HepG2 (cell line): ENCODE measurements at regions not wholly inside any gene's neighbourhood (a gene's known extent, or its start where the extent isn't known, plus 50 kb on each side); places are given as distances from the start of the nearest gene placed in this dataset.

Source experiments
- ARNT2 ChIP-seq: sonication (generic); formaldehyde crosslinking; IDR thresholded peaks from 2 replicates; pipeline ENCODE4 v1.8.0; 2022; ENCODE audit warnings: mild to moderate bottlenecking, low read depth, missing genetic modification reagents, moderate library complexity
- CC2D1A ChIP-seq: sonication (generic); formaldehyde crosslinking; IDR thresholded peaks from 2 replicates; pipeline ENCODE4 v1.8.1; 2023; ENCODE audit warnings: mild to moderate bottlenecking, missing genetic modification reagents
- ETV5 ChIP-seq: IDR thresholded peaks from 2 replicates; pipeline ENCODE4 v1.6.1; 2018; ENCODE audit warnings: missing biosample characterization, missing genetic modification reagents, inconsistent platforms, borderline replicate concordance
- HNF4G ChIP-seq, 2 experiments: sonication (generic) in 1 of 2; formaldehyde crosslinking in 1 of 2; IDR thresholded peaks; 2 replicates each; pipeline versions ENCODE4 v1.4.0 to v1.6.1; 2011 to 2020; ENCODE audit warnings: borderline replicate concordance in 2 of 2, low read depth in 2 of 2, mild to moderate bottlenecking in 2 of 2, low read length in 1 of 2, missing genetic modification reagents in 1 of 2, moderate library complexity in 1 of 2
- HOXA3 ChIP-seq: sonication (generic); formaldehyde crosslinking; IDR thresholded peaks from 2 replicates; pipeline ENCODE4 v1.5.0; 2020; ENCODE audit warnings: missing genetic modification reagents
- MAFK ChIP-seq, 2 experiments: IDR thresholded peaks in 1 of 2; conservative IDR thresholded peaks in 1 of 2; 2 replicates each; pipeline ENCODE4 v1.6.1; 2011; ENCODE audit warnings: improper control_type of control experiment in 2 of 2, low read length in 2 of 2
- NCOA2 ChIP-seq: sonication (generic); formaldehyde crosslinking; IDR thresholded peaks from 2 replicates; pipeline ENCODE4 v1.8.0; 2022; ENCODE audit warnings: inconsistent platforms
- NCOR1 ChIP-seq: fragments of 200-600 bp; sonication (generic); IDR thresholded peaks from 2 replicates; pipeline ENCODE4 v1.7.0; 2017; ENCODE audit warnings: antibody characterized with exemption, low read length, borderline replicate concordance
- NFYB ChIP-seq: sonication (generic); formaldehyde crosslinking; IDR thresholded peaks from 2 replicates; pipeline ENCODE4 v1.4.0; 2020; ENCODE audit warnings: missing genetic modification reagents
- NFYC ChIP-seq: IDR thresholded peaks from 2 replicates; pipeline ENCODE4 v1.6.1; 2016; ENCODE audit warnings: missing genetic modification reagents, missing compliant biosample characterization
- PITX1 ChIP-seq: sonication (generic); formaldehyde crosslinking; IDR thresholded peaks from 2 replicates; pipeline ENCODE4 v1.5.1; 2020; ENCODE audit warnings: mild to moderate bottlenecking, missing genetic modification reagents
- RFX5 ChIP-seq: IDR thresholded peaks from 2 replicates; pipeline ENCODE4 v1.6.1; 2011; ENCODE audit warnings: low read depth, low read length, improper control_type of control experiment
- SKI ChIP-seq: fragments of 450-650 bp; IDR thresholded peaks from one replicate; pipeline ENCODE4 v1.6.1; 2018; ENCODE audit warnings: mild to moderate bottlenecking; ENCODE audit not compliant: partially characterized antibody
- THAP11 ChIP-seq: IDR thresholded peaks from 2 replicates; pipeline ENCODE4 v1.6.1; 2016; ENCODE audit warnings: missing biosample characterization, missing genetic modification reagents
- ZFP36L2 ChIP-seq: sonication (generic); formaldehyde crosslinking; IDR thresholded peaks from 2 replicates; pipeline ENCODE4 v1.4.0; 2020; ENCODE audit warnings: missing genetic modification reagents
- ZNF292 ChIP-seq: sonication (generic); formaldehyde crosslinking; IDR thresholded peaks from 2 replicates; pipeline ENCODE4 v1.8.1; 2022; ENCODE audit warnings: mild to moderate bottlenecking, low read depth, missing genetic modification reagents, borderline replicate concordance
- ZNF782 ChIP-seq: sonication (generic); formaldehyde crosslinking; IDR thresholded peaks from 2 replicates; pipeline ENCODE4 v1.4.0; 2020; ENCODE audit warnings: missing genetic modification reagents, mild to moderate bottlenecking, borderline replicate concordance
- TF ChIP-seq, protein P1 (sequence below): sonication (generic); formaldehyde crosslinking; IDR thresholded peaks from 2 replicates; pipeline ENCODE4 v1.9.0; 2022; ENCODE audit warnings: missing genetic modification reagents, mild to moderate bottlenecking, borderline replicate concordance
- TF ChIP-seq, protein P2 (sequence below): IDR thresholded peaks from 2 replicates; pipeline ENCODE4 v1.6.1; 2016; ENCODE audit warnings: low read depth, borderline replicate concordance
- TF ChIP-seq, protein P3 (sequence below): sonication (generic); formaldehyde crosslinking; IDR thresholded peaks from 2 replicates; pipeline ENCODE4 v1.4.0; 2020; ENCODE audit warnings: missing genetic modification reagents, borderline replicate concordance
- TF ChIP-seq, protein P4 (sequence below), 2 experiments: sonication (generic) in 1 of 2; formaldehyde crosslinking in 1 of 2; IDR thresholded peaks; 2 replicates each; pipeline versions ENCODE4 v1.4.0 to v1.6.1; 2018 to 2020; ENCODE audit warnings: missing genetic modification reagents in 2 of 2, borderline replicate concordance in 1 of 2, low read depth in 1 of 2, mild to moderate bottlenecking in 1 of 2, missing biosample characterization in 1 of 2

DNA sequence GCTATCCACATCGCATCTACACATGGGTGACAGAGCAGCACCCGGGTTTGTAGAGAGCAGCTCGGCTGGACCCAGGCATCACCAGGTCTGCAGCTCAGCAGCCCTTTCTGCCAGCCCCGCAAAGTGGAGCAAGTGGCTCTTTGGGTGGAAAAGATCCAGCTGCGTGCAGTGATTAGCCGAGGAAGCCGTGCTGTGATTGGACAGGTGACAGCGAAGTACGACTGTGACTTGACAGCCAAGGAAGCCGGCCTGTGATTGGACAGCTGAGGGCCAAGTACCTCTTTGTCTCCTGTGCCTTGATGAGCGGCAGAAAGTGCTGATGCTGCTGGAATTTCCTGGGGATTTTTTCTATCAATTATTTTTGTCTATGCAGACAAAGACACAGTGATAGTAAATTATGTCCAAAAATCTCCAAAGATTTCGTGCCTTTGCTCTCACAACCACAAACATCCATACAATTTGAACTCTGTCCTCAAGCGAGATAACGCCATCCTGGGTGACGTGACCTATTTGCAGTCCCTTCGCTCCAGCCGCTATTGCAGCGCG, 62.3 kb upstream of the GPR31 start (continued):
- TF ChIP-seq MAFK (conservative IDR thresholded peaks at IDR 0.05 in 1 of 2, IDR thresholded peaks at IDR 0.05 in 1 of 2; ENCODE audit: low read length in 2 of 2): peak; percentile 99 to 100
- TF ChIP-seq, protein P1, sequence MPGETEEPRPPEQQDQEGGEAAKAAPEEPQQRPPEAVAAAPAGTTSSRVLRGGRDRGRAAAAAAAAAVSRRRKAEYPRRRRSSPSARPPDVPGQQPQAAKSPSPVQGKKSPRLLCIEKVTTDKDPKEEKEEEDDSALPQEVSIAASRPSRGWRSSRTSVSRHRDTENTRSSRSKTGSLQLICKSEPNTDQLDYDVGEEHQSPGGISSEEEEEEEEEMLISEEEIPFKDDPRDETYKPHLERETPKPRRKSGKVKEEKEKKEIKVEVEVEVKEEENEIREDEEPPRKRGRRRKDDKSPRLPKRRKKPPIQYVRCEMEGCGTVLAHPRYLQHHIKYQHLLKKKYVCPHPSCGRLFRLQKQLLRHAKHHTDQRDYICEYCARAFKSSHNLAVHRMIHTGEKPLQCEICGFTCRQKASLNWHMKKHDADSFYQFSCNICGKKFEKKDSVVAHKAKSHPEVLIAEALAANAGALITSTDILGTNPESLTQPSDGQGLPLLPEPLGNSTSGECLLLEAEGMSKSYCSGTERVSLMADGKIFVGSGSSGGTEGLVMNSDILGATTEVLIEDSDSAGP (CRISPR knock-in tag): peak; percentile 49; the same call in 1 of the 2 replicates
- TF ChIP-seq SKI: peak; percentile 44
- no peak for TF ChIP-seq ZFP36L2 (CRISPR knock-in tag)
- no peak for TF ChIP-seq ARNT2 (CRISPR knock-in tag)
- TF ChIP-seq NCOR1: peak; percentile 50; the same call in 1 of the 2 replicates
- TF ChIP-seq, protein P2, sequence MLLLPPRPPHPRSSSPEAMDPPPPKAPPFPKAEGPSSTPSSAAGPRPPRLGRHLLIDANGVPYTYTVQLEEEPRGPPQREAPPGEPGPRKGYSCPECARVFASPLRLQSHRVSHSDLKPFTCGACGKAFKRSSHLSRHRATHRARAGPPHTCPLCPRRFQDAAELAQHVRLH (CRISPR knock-in tag): 0 out of 2 replicates have a peak, but pooled peaks have one; percentile 13
- no peak for TF ChIP-seq ZNF782 (CRISPR knock-in tag)
- peak; percentile 69; the same call in 1 of the 2 replicates for TF ChIP-seq ZNF292
- TF ChIP-seq HOXA3 (CRISPR knock-in tag): 0 out of 2 replicates have a peak, but pooled peaks have one; percentile 32
- TF ChIP-seq, protein P3, sequence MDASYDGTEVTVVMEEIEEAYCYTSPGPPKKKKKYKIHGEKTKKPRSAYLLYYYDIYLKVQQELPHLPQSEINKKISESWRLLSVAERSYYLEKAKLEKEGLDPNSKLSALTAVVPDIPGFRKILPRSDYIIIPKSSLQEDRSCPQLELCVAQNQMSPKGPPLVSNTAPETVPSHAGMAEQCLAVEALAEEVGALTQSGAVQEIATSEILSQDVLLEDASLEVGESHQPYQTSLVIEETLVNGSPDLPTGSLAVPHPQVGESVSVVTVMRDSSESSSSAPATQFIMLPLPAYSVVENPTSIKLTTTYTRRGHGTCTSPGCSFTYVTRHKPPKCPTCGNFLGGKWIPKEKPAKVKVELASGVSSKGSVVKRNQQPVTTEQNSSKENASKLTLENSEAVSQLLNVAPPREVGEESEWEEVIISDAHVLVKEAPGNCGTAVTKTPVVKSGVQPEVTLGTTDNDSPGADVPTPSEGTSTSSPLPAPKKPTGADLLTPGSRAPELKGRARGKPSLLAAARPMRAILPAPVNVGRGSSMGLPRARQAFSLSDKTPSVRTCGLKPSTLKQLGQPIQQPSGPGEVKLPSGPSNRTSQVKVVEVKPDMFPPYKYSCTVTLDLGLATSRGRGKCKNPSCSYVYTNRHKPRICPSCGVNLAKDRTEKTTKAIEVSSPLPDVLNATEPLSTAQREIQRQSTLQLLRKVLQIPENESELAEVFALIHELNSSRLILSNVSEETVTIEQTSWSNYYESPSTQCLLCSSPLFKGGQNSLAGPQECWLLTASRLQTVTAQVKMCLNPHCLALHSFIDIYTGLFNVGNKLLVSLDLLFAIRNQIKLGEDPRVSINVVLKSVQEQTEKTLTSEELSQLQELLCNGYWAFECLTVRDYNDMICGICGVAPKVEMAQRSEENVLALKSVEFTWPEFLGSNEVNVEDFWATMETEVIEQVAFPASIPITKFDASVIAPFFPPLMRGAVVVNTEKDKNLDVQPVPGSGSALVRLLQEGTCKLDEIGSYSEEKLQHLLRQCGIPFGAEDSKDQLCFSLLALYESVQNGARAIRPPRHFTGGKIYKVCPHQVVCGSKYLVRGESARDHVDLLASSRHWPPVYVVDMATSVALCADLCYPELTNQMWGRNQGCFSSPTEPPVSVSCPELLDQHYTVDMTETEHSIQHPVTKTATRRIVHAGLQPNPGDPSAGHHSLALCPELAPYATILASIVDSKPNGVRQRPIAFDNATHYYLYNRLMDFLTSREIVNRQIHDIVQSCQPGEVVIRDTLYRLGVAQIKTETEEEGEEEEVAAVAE (CRISPR knock-in tag): peak; percentile 99
- TF ChIP-seq THAP11 (CRISPR knock-in tag): 0 out of 2 replicates have a peak, but pooled peaks have one; percentile 36
- peak; percentile 56; the same call in 1 of the 2 replicates for TF ChIP-seq RFX5
- TF ChIP-seq PITX1 (CRISPR knock-in tag): 0 out of 2 replicates have a peak, but pooled peaks have one; percentile 50
- no peak for TF ChIP-seq CC2D1A
- no peak; the same call in 1 of the 2 replicates for TF ChIP-seq HNF4G (IDR thresholded peaks at IDR 0.05; ENCODE audit: borderline replicate concordance, low read depth, low read length)
- no peak for TF ChIP-seq HNF4G (CRISPR knock-in tag; IDR thresholded peaks at IDR 0.05; ENCODE audit: borderline replicate concordance, low read depth)
- peak; percentile 88 for TF ChIP-seq NFYC (CRISPR knock-in tag)
- TF ChIP-seq NCOA2 (CRISPR knock-in tag): peak; percentile 64; the same call in 1 of the 2 replicates
- TF ChIP-seq ETV5 (CRISPR knock-in tag): 0 out of 2 replicates have a peak, but pooled peaks have one; percentile 27
- peak; percentile 82 for TF ChIP-seq NFYB (CRISPR knock-in tag)
- TF ChIP-seq, protein P4, sequence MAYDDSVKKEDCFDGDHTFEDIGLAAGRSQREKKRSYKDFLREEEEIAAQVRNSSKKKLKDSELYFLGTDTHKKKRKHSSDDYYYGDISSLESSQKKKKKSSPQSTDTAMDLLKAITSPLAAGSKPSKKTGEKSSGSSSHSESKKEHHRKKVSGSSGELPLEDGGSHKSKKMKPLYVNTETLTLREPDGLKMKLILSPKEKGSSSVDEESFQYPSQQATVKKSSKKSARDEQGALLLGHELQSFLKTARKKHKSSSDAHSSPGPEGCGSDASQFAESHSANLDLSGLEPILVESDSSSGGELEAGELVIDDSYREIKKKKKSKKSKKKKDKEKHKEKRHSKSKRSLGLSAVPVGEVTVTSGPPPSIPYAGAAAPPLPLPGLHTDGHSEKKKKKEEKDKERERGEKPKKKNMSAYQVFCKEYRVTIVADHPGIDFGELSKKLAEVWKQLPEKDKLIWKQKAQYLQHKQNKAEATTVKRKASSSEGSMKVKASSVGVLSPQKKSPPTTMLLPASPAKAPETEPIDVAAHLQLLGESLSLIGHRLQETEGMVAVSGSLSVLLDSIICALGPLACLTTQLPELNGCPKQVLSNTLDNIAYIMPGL (CRISPR knock-in tag; IDR thresholded peaks at IDR 0.05; ENCODE audit: borderline replicate concordance in 1 of 2, low read depth in 1 of 2): no peak; a peak in 1 of 4 replicates
